HepG2 (cell line): ENCODE measurements at regions not wholly inside any gene's neighbourhood (a gene's known extent, or its start where the extent isn't known, plus 50 kb on each side); places are given as distances from the start of the nearest gene placed in this dataset.

Source experiments
- ATAC-seq: fragments of 200-7000 bp; cut with Tn5 transposase; 3 replicates; pipeline ENCODE4 v1.9.1; 2020; ENCODE audit warnings: mild to moderate bottlenecking, moderate library complexity
- BruUV-seq: library from RNA; stranded (reverse); fragments of 400-500 nt; replicated peaks from 2 replicates; lab custom pipeline; 2021; lab: Mats Ljungman, UMichigan
- CTCF ChIA-PET: fragments of 300-600 bp; formaldehyde crosslinking; extraction: SDS; loops from one replicate; lab custom pipeline; 2021; ENCODE audit warnings: low total read pairs, inconsistent platforms, low intra/inter-chr PET ratio; lab: Yijun Ruan, JAX
- POLR2A ChIA-PET: fragments of 350-600 bp; sonication (Branson Sonifier 250); formaldehyde crosslinking; loops from one replicate; lab custom pipeline; 2020; ENCODE audit warnings: antibody characterized with exemption, inconsistent platforms; lab: Yijun Ruan, JAX
- DNase-seq: peaks from one replicate; pipeline ENCODE4 v3.0.0-alpha.2; 2015; ENCODE audit warnings: low spot score
- FAIRE-seq: peaks from 3 replicates; lab custom pipeline; 2011; peaks lifted over from hg19 to GRCh38; lab: Jason Lieb, UNC
- H2AFZ ChIP-seq: one replicate; pipeline ENCODE4 v1.6.1; 2011; ENCODE audit warnings: low read length, inconsistent platforms
- H3K27ac ChIP-seq: fragments of 300-600 bp; 3 replicates; pipeline ENCODE4 v1.8.0; 2011; ENCODE audit warnings: mixed run types, mild to moderate bottlenecking, mixed read lengths, low read length, inconsistent platforms; ENCODE audit not compliant: insufficient read depth; ENCODE audit errors: extremely low read length
- H3K27me3 ChIP-seq, 2 experiments: fragments of 200-600 bp in 1 of 2; 2 replicates in 1 of 2; 3 replicates in 1 of 2; pipeline versions ENCODE4 v1.6.0 to v1.8.0; 2011; ENCODE audit warnings: low read length in 2 of 2, mild to moderate bottlenecking in 2 of 2, moderate library complexity in 2 of 2, inconsistent platforms in 1 of 2; ENCODE audit not compliant: insufficient read depth in 2 of 2, control insufficient read depth in 1 of 2
- H3K36me3 ChIP-seq, 2 experiments: fragments of 200-600 bp in 1 of 2; replicated peaks in 1 of 2; 2 replicates in 1 of 2; 3 replicates in 1 of 2; pipeline versions ENCODE4 v1.5.1 to v1.8.0; 2011; ENCODE audit warnings: low read length in 2 of 2, inconsistent platforms in 1 of 2; ENCODE audit not compliant: insufficient read depth in 2 of 2, control insufficient read depth in 1 of 2
- H3K4me1 ChIP-seq: 2 replicates; pipeline ENCODE4 v1.5.1; 2012; ENCODE audit warnings: low read length, inconsistent platforms; ENCODE audit not compliant: insufficient read depth
- H3K4me2 ChIP-seq: 2 replicates; pipeline ENCODE4 v1.6.0; 2011; ENCODE audit warnings: low read depth, low read length, inconsistent platforms
- H3K4me3 ChIP-seq, 3 experiments: fragments of 200-600 bp in 1 of 3; sonication (generic), shearing (Covaris generic) in 1 of 3; replicated peaks in 1 of 3; 2 replicates each; pipeline ENCODE4 v1.5.1; 2011 to 2016; ENCODE audit warnings: low read length in 3 of 3, inconsistent platforms in 2 of 3, low read depth in 2 of 3, mild to moderate bottlenecking in 2 of 3, control low read depth in 1 of 3, mixed read lengths in 1 of 3; ENCODE audit not compliant: insufficient read depth in 1 of 3
- H3K79me2 ChIP-seq: one replicate; pipeline ENCODE4 v1.6.1; 2011; ENCODE audit warnings: low read length, inconsistent platforms; ENCODE audit not compliant: insufficient read depth
- H3K9ac ChIP-seq: 2 replicates; pipeline ENCODE4 v1.6.0; 2011; ENCODE audit warnings: mild to moderate bottlenecking, low read depth, low read length, inconsistent platforms; ENCODE audit not compliant: insufficient read depth
- H3K9me3 ChIP-seq: 2 replicates; pipeline ENCODE4 v1.5.1; 2012; ENCODE audit warnings: mild to moderate bottlenecking, low read length
- H4K20me1 ChIP-seq: 2 replicates; pipeline ENCODE4 v1.6.0; 2011; ENCODE audit warnings: inconsistent platforms, mild to moderate bottlenecking, low read length, moderate library complexity; ENCODE audit not compliant: insufficient read depth
- CHCHD3 ChIP-seq: sonication (generic); formaldehyde crosslinking; IDR thresholded peaks from 2 replicates; pipeline ENCODE4 v1.8.0; 2022; ENCODE audit warnings: mild to moderate bottlenecking, missing genetic modification reagents, moderate library complexity
- ETV6 ChIP-seq: sonication (generic); formaldehyde crosslinking; conservative IDR thresholded peaks from 2 replicates; pipeline ENCODE4 v1.4.0; 2020; ENCODE audit warnings: missing genetic modification reagents
- MIXL1 ChIP-seq: IDR thresholded peaks from 2 replicates; pipeline ENCODE4 v1.6.1; 2016
- PRMT3 ChIP-seq: sonication (generic); formaldehyde crosslinking; IDR thresholded peaks from 2 replicates; pipeline ENCODE4 v1.8.1; 2022; ENCODE audit warnings: low read depth, mild to moderate bottlenecking, moderate library complexity, missing genetic modification reagents, borderline replicate concordance
- RBFOX2 ChIP-seq: fragments of 200-400 bp; formaldehyde crosslinking; IDR thresholded peaks from 2 replicates; pipeline ENCODE4 v1.6.1; 2017; ENCODE audit warnings: low read depth, mild to moderate bottlenecking, low read length
- SOX5 ChIP-seq: IDR thresholded peaks from 2 replicates; pipeline ENCODE4 v1.6.1; 2016; ENCODE audit warnings: borderline replicate concordance
- TCF12 ChIP-seq, 2 experiments: fragments of 450-650 bp in 1 of 2; sonication (generic) in 1 of 2; formaldehyde crosslinking in 1 of 2; IDR thresholded peaks; 2 replicates each; pipeline versions ENCODE4 v1.6.1 to v1.8.0; 2017 to 2022; ENCODE audit warnings: antibody characterized with exemption in 1 of 2, mild to moderate bottlenecking in 1 of 2, missing genetic modification reagents in 1 of 2, moderate library complexity in 1 of 2
- ZBTB20 ChIP-seq: sonication (generic); formaldehyde crosslinking; IDR thresholded peaks from 2 replicates; pipeline ENCODE4 v1.8.1; 2023; ENCODE audit warnings: missing genetic modification reagents, low read depth, mild to moderate bottlenecking, borderline replicate concordance
- ZFP82 ChIP-seq: sonication (generic); formaldehyde crosslinking; IDR thresholded peaks from 2 replicates; pipeline ENCODE4 v1.5.1; 2020; ENCODE audit warnings: mild to moderate bottlenecking, missing genetic modification reagents, borderline replicate concordance
- WGBS: methylation state at CpG from one replicate; pipeline ENCODE4 v1.1.6; 2017; ENCODE audit warnings: low lambda C conversion rate; 5-methylcytosine and 5-hydroxymethylcytosine counted together
- in situ Hi-C: cut with HindIII; loops from 2 replicates; pipeline ENCODE4 v1.10.0; 2017; ENCODE audit warnings: low pct_unique_long_range_greater_than_20kb; ENCODE audit not compliant: extremely low pct_ligation_motif_present
- intact Hi-C: fragments of 100-400 bp; cut with micrococcal nuclease; formaldehyde crosslinking; loops from one replicate; pipeline ENCODE4 v1.10.0; 2022; ENCODE audit not compliant: unreplicated experiment
- TF ChIP-seq, protein P1 (sequence below): sonication (generic); formaldehyde crosslinking; IDR thresholded peaks from 2 replicates; pipeline ENCODE4 v1.4.0; 2020; ENCODE audit warnings: missing genetic modification reagents

GRCh38 chrX:13112499-13112898, 68.1 kb upstream of the FAM9C start:
- BruUV-seq: no TSS peak
- H3K36me3 ChIP-seq: no peaks in the 10 kb centered on the region
- no peaks in the 10 kb centered on the region for H3K27me3 ChIP-seq
- POLR2A ChIA-PET: no interaction called here
- no peak for ATAC-seq
- H4K20me1 ChIP-seq: no peaks in the 10 kb centered on the region
- H2AFZ ChIP-seq: no peak overlapping the region
- H3K4me3 ChIP-seq: no peak overlapping the region
- intact Hi-C loops: no loop called here
- no peak overlapping the region for H3K4me2 ChIP-seq
- no peaks in the 10 kb centered on the region for H3K79me2 ChIP-seq
- no peak overlapping the region for H3K9ac ChIP-seq
- no peaks in the 10 kb centered on the region for H3K9me3 ChIP-seq
- H3K4me1 ChIP-seq: peaks cover 6% of the 10 kb centered on the region; the same call in 1 of the 2 replicates
- no peak for DNase-seq
- CTCF ChIA-PET: no interaction called here
- 63% methylated on average over 1 of the region's 1 CpG for WGBS
- TF ChIP-seq ZFP82 (CRISPR knock-in tag) (no peak), MIXL1 (no peak), PRMT3 (CRISPR knock-in tag) (no peak), ZBTB20 (no peak), CHCHD3 (no peak), SOX5 (CRISPR knock-in tag) (no peak), ETV6 (no peak)
- TF ChIP-seq, all 625 proteins: peak for 0
- no peak for FAIRE-seq
- no peak overlapping the region for H3K27ac ChIP-seq
- in situ Hi-C loops: no loop called here

DNA sequence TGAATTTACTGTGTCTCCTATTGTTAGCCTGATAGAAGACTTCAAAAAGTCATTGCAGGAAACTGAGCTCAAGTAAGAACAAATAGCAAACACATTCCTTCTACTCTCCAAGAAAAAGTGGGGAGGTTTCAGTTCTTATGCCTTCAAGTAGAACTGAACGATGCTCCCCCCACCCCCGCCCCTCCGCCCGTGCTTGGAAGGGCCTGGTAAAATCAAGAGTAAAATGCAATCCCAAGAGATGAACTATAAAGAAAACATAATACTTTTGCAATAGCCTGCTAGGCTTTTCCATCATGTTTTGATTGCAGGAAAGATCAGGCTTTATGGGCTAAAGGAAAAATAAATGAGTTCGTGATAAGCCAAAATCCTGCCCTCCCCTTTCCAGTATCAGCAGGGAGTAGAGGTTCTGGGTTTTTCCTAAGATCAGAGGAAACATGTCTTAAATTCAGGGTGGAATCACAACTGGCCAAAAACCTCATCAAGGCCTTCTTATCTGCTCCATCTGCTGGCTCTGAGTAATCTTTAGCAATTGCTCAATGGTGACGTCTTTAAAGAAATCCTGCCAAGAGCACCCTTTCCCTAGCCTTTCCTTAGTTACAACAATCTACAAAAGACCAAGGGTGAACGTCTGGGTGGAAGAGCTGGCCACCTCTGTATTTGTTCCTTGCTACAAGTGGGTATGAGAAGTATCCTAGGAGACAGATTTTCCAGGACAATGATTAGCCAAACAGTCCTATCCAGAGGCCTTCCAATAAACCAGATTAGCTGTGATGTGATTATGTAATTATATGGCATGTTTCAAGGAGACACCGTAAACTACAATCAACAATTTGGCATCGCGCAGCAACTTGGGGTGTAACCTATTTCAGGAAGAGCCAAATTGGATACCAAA, 66.3 kb upstream of the FAM9C start:
- intact Hi-C loops: no loop called here
- Histone ChIP-seq H3K4me3 (no peak overlapping the region), H3K9ac (no peak overlapping the region), H4K20me1 (no peaks in the 10 kb centered on the region), H3K4me2 (no peak overlapping the region), H3K36me3 (no peaks in the 10 kb centered on the region), H3K4me1 (peaks cover 4% of the 10 kb centered on the region; the same call in 1 of the 2 replicates), H3K79me2 (no peaks in the 10 kb centered on the region), H2AFZ (no peak overlapping the region), H3K9me3 (no peaks in the 10 kb centered on the region), H3K27me3 (no peaks in the 10 kb centered on the region), H3K27ac (no peak overlapping the region)
- no peak for ATAC-seq
- ChIA-PET CTCF (no interaction called here), POLR2A (no interaction called here)
- BruUV-seq: no TSS peak
- WGBS: 56% methylated on average over 10 of the region's 10 CpGs
- in situ Hi-C loops: no loop called here
- no peak for DNase-seq
- FAIRE-seq: no peak
- TF ChIP-seq RBFOX2 (no peak), TCF12 (IDR thresholded peaks at IDR 0.05) (no peak), TCF12 (CRISPR knock-in tag; IDR thresholded peaks at IDR 0.05) (no peak)
- TF ChIP-seq, protein P1, sequence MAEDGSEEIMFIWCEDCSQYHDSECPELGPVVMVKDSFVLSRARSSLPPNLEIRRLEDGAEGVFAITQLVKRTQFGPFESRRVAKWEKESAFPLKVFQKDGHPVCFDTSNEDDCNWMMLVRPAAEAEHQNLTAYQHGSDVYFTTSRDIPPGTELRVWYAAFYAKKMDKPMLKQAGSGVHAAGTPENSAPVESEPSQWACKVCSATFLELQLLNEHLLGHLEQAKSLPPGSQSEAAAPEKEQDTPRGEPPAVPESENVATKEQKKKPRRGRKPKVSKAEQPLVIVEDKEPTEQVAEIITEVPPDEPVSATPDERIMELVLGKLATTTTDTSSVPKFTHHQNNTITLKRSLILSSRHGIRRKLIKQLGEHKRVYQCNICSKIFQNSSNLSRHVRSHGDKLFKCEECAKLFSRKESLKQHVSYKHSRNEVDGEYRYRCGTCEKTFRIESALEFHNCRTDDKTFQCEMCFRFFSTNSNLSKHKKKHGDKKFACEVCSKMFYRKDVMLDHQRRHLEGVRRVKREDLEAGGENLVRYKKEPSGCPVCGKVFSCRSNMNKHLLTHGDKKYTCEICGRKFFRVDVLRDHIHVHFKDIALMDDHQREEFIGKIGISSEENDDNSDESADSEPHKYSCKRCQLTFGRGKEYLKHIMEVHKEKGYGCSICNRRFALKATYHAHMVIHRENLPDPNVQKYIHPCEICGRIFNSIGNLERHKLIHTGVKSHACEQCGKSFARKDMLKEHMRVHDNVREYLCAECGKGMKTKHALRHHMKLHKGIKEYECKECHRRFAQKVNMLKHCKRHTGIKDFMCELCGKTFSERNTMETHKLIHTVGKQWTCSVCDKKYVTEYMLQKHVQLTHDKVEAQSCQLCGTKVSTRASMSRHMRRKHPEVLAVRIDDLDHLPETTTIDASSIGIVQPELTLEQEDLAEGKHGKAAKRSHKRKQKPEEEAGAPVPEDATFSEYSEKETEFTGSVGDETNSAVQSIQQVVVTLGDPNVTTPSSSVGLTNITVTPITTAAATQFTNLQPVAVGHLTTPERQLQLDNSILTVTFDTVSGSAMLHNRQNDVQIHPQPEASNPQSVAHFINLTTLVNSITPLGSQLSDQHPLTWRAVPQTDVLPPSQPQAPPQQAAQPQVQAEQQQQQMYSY (CRISPR knock-in tag): no peak
